Stimulated activated CD8-positive, alpha-beta memory T cell treated with anti-CD3 and anti-CD28 coated beads, Interleukin-7, amount 100 ng/mL, for 24 hours (primary cell): ENCODE measurements at regions not wholly inside any gene's neighbourhood (a gene's known extent, or its start where the extent isn't known, plus 50 kb on each side); places are given as distances from the start of the nearest gene placed in this dataset.
"Not testable (repeated sequence)": the region's sequence is repeated elsewhere in the genome, so short reads cannot be mapped to it uniquely, and the experiment has no call there.

Source experiments
- DNase-seq: peaks from one replicate; pipeline ENCODE4 v3.0.0-alpha.2; 2020; ENCODE audit warnings: low read depth

GRCh38 chr2:234156326-234156725 is 105.8 kb downstream of the SPP2 start:
- no peak for DNase-seq

GRCh38 chr2:234152835-234153234 is 102.3 kb downstream of the SPP2 start:
- not testable (repeated sequence) for DNase-seq

- no peak for DNase-seq
Measured at GRCh38 chr2:234147335-234147861, 96.9 kb downstream of the SPP2 start.

GRCh38 chr2:234146087-234146826 is 95.8 kb downstream of the SPP2 start:
- DNase-seq = no peak

GRCh38 chr2:234145511-234145910 is 95.0 kb downstream of the SPP2 start:
- DNase-seq = no peak

GRCh38 chr2:234145057-234145456 is 94.6 kb downstream of the SPP2 start:
- DNase-seq = no peak

- no peak for DNase-seq
Measured at GRCh38 chr2:234143896-234144295, 93.4 kb downstream of the SPP2 start.

- DNase-seq = no peak
Measured at GRCh38 chr2:234142530-234142929, 92.0 kb downstream of the SPP2 start.

- DNase-seq = no peak
Measured at GRCh38 chr2:234139755-234140154, 89.3 kb downstream of the SPP2 start.

GRCh38 chr2:234138836-234139235 is 88.3 kb downstream of the SPP2 start:
- no peak for DNase-seq

GRCh38 chr2:234137400-234138014 is 87.0 kb downstream of the SPP2 start:
- no peak for DNase-seq

- no peak for DNase-seq
Measured at GRCh38 chr2:234136461-234136860, 86.0 kb downstream of the SPP2 start.

- peak; percentile 15 for DNase-seq
Measured at GRCh38 chr2:234135750-234136221, 85.3 kb downstream of the SPP2 start.

- DNase-seq = no peak
Measured at GRCh38 chr2:234134496-234134895, 84.0 kb downstream of the SPP2 start.

GRCh38 chr2:234133004-234133403 is 82.5 kb downstream of the SPP2 start:
- no peak for DNase-seq

GRCh38 chr2:234130777-234131181 is 80.3 kb downstream of the SPP2 start:
- no peak for DNase-seq

GRCh38 chr2:234128606-234129005 is 78.1 kb downstream of the SPP2 start:
- no peak for DNase-seq
